ENCODE measurements at regions not wholly inside any gene's neighbourhood (a gene's known extent, or its start where the extent isn't known, plus 50 kb on each side); places are given as distances from the start of the nearest gene placed in this dataset.

- Histone ChIP-seq H3K4me1 (ENCODE audit: insufficient read depth) (peaks cover 3% of the 10 kb centered on the region), H3K9me3 (no peaks in the 10 kb centered on the region), H3K4me3 (no peak overlapping the region), H3K27me3 (no peaks in the 10 kb centered on the region), H3K27ac (no peak overlapping the region), H3K36me3 (no peaks in the 10 kb centered on the region)
- DNase-seq, result no peak
- WGBS, 3 donors, result 4 to 24% (median 22%) methylated on average over 1 of the region's 1 CpG
- intact Hi-C loops (cut with DNase I), result no loop called here
- no peak for TF ChIP-seq EP300 (IDR thresholded peaks at IDR 0.05)
- no peak for TF ChIP-seq POLR2A (IDR thresholded peaks at IDR 0.05)
- no peak for TF ChIP-seq CTCF (IDR thresholded peaks at IDR 0.05)
These were observed 251.2 kb upstream of the USP24 start for GRCh38 chr1:55466373-55466772.

DNA sequence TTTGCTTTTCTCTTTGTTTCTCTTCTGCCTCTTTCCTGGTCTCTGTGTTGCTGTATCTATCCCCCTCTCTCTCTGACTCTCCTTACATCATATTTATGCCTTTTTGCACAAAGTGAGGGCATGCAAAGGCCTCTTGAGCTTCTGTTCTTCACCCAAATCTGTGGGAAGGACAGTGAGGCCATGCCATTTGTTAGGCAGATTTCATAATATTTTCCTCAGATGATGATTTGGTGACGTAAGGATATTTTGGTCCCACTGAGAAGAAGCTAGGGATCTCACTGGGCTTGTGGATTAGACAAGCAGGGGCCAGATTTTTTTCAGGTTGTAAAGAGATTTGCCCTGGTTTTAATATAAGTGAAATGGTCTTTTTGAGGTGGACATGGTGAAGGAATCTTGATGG lies 249.4 kb upstream of the USP24 start:
- no peaks in the 10 kb centered on the region for H3K27me3 ChIP-seq
- TF ChIP-seq EP300 (IDR thresholded peaks at IDR 0.05) (no peak), POLR2A (IDR thresholded peaks at IDR 0.05) (no peak), CTCF (IDR thresholded peaks at IDR 0.05) (no peak)
- intact Hi-C loops (cut with DNase I), result no loop called here
- H3K27ac ChIP-seq, result no peak overlapping the region
- H3K4me1 ChIP-seq (ENCODE audit: insufficient read depth), result peaks cover 3% of the 10 kb centered on the region
- no peak for DNase-seq
- H3K9me3 ChIP-seq, result no peaks in the 10 kb centered on the region
- H3K4me3 ChIP-seq, result no peak overlapping the region
- WGBS, 3 donors, result 76 to 84% (median 76%) methylated on average over 1 of the region's 1 CpG
- H3K36me3 ChIP-seq, result no peaks in the 10 kb centered on the region

DNA sequence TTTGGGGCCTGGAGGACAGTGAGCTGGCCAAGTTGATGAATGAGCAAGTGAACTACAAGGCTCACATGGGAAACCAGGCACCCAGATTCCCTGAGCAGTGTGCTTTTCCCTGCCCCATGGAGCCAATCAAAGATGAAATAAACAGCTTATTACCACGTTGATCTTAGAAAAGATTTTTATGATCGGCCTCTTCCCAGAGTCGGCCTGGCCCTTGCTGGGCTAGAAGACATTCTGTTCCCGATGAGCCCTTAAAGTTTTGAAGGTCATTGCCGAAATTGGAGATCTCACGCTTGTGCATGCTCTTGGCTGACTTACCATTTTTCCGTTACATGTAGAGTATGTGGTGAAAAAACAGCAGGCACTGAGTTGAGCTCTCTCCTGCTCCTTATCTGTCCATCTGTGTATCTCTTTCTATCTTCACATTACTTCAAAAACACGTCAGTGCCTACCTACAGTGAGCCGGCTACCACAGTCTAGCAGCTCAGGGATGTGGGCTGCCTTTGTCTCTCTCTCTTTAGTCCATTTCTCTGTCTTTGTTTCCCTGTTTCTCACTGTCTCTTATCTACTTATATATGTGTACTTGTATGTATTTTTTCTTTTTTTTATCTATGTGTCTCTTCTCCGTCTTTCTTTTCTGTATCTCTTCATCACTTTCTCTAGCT lies 248.8 kb upstream of the USP24 start:
- Histone ChIP-seq H3K4me1 (ENCODE audit: insufficient read depth) (peaks cover 3% of the 10 kb centered on the region), H3K27ac (no peak overlapping the region), H3K4me3 (no peak overlapping the region), H3K36me3 (no peaks in the 10 kb centered on the region), H3K9me3 (no peaks in the 10 kb centered on the region), H3K27me3 (no peaks in the 10 kb centered on the region)
- WGBS, 3 donors, result 76 to 80% (median 77%) methylated on average over 10 of the region's 10 CpGs
- no peak for DNase-seq
- TF ChIP-seq EP300 (IDR thresholded peaks at IDR 0.05) (peak; percentile 55), POLR2A (IDR thresholded peaks at IDR 0.05) (no peak)
- intact Hi-C loops (cut with DNase I), result no loop called here

GRCh38 chr1:55457874-55458273 lies 242.7 kb upstream of the USP24 start:
- Histone ChIP-seq H3K4me1 (ENCODE audit: insufficient read depth) (no peaks in the 10 kb centered on the region), H3K36me3 (no peaks in the 10 kb centered on the region), H3K27ac (no peak overlapping the region), H3K9me3 (no peaks in the 10 kb centered on the region), H3K27me3 (no peaks in the 10 kb centered on the region), H3K4me3 (no peak overlapping the region)
- no peak for DNase-seq
- intact Hi-C loops (cut with DNase I), result no loop called here
- 79 to 87% (median 79%) methylated on average over 2 of the region's 2 CpGs for WGBS, 3 donors
- TF ChIP-seq EP300 (IDR thresholded peaks at IDR 0.05) (no peak), CTCF (IDR thresholded peaks at IDR 0.05) (no peak), POLR2A (IDR thresholded peaks at IDR 0.05) (no peak)

- Histone ChIP-seq H3K27me3 (no peaks in the 10 kb centered on the region), H3K27ac (no peak overlapping the region), H3K36me3 (no peaks in the 10 kb centered on the region), H3K9me3 (no peaks in the 10 kb centered on the region), H3K4me1 (ENCODE audit: insufficient read depth) (no peaks in the 10 kb centered on the region), H3K4me3 (no peak overlapping the region)
- DNase-seq, result no peak
- no peak for TF ChIP-seq EP300 (IDR thresholded peaks at IDR 0.05)
- no peak for TF ChIP-seq CTCF (IDR thresholded peaks at IDR 0.05)
- TF ChIP-seq POLR2A (IDR thresholded peaks at IDR 0.05), result no peak
- WGBS, 3 donors, result 87 to 95% (median 91%) methylated on average over 1 of the region's 1 CpG
- intact Hi-C loops (cut with DNase I), result no loop called here
These were observed 241.8 kb upstream of the USP24 start for GRCh38 chr1:55456971-55457370.

All from ovary (tissue), 7 donors.